SU-DHL-6 (cell line): ENCODE measurements at regions not wholly inside any gene's neighbourhood (a gene's known extent, or its start where the extent isn't known, plus 50 kb on each side); places are given as distances from the start of the nearest gene placed in this dataset.

Source experiments
- EZH2phosphoT487 ChIP-seq: fragments of 200-600 bp; sonication (generic), shearing (Covaris generic); conservative IDR thresholded peaks from 2 replicates; pipeline ENCODE4 v1.6.1; 2018; ENCODE audit warnings: mild to moderate bottlenecking, antibody characterized with exemption, low read length, moderate library complexity, mixed read lengths
- TF ChIP-seq, protein P1 (sequence below): fragments of 200-600 bp; sonication (generic); IDR thresholded peaks from one replicate; pipeline ENCODE4 v1.5.1; 2017; ENCODE audit warnings: antibody characterized with exemption, mild to moderate bottlenecking, low read length, moderate library complexity; ENCODE audit not compliant: insufficient read depth, poor library complexity, severe bottlenecking

DNA sequence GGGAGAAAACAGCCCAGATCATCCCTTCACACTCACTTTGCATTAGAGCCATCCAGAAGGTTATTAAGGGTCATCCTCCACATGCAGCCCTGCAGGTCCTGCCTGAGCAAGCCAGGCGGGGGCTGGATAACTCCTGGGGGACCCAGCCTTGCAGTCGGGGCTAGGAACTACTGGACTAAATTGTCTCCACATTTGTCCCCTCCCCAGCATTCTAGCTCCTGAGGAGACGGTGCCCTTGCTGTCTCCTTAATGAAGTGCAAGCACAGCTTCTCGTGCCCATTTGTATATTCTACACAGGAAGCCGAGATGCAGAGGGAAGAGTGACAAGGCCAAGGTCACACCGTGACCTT is 185.2 kb downstream of the C16orf95 start:
- TF ChIP-seq, protein P1, sequence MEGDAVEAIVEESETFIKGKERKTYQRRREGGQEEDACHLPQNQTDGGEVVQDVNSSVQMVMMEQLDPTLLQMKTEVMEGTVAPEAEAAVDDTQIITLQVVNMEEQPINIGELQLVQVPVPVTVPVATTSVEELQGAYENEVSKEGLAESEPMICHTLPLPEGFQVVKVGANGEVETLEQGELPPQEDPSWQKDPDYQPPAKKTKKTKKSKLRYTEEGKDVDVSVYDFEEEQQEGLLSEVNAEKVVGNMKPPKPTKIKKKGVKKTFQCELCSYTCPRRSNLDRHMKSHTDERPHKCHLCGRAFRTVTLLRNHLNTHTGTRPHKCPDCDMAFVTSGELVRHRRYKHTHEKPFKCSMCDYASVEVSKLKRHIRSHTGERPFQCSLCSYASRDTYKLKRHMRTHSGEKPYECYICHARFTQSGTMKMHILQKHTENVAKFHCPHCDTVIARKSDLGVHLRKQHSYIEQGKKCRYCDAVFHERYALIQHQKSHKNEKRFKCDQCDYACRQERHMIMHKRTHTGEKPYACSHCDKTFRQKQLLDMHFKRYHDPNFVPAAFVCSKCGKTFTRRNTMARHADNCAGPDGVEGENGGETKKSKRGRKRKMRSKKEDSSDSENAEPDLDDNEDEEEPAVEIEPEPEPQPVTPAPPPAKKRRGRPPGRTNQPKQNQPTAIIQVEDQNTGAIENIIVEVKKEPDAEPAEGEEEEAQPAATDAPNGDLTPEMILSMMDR: no peak
- TF ChIP-seq EZH2phosphoT487: no peak
